ENCODE measurements at regions not wholly inside any gene's neighbourhood (a gene's known extent, or its start where the extent isn't known, plus 50 kb on each side); places are given as distances from the start of the nearest gene placed in this dataset.
A peak's percentile ranks its signal among the peaks of the same experiment; 100 is the strongest.
"Not testable (repeated sequence)": the region's sequence is repeated elsewhere in the genome, so short reads cannot be mapped to it uniquely, and the experiment has no call there.

- peak overlapping the region; percentile 19 for H3K4me3 Mint-ChIP-seq
- H3K4me1 Mint-ChIP-seq; DNase-seq; POLR2A ChIA-PET; ATAC-seq (ENCODE audit: low read depth); H3K36me3 Mint-ChIP-seq (ENCODE audit: low read depth); H3K9me3 Mint-ChIP-seq; intact Hi-C loops (cut with micrococcal nuclease); H3K27me3 Mint-ChIP-seq; CTCF ChIA-PET; H3K27ac Mint-ChIP-seq: not testable (repeated sequence)
Observed at GRCh38 chr1:143424491-143425032, 547.2 kb downstream of the FAM72C start.

DNA sequence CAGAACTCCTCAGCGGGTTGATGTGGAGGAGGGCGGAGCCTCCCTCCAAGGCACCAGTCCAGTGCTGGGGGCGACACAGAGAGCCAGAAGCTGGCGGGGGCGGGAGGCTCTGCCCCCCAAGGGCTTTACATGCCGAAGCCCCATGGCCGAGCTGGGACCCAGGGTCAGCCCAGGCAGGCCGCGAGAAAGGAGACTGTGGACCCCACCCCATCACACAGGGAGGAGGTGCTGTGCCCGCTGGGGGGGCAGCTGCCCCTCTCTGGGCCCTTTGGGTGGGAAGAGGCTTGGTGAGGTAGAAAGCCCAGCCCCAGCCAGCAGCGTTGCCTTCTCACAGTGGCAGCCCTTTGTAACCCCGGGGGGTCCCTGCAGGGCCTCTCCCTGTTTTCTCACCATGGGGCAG, 548.0 kb downstream of the FAM72C start:
- H3K27ac Mint-ChIP-seq; H3K27me3 Mint-ChIP-seq; H3K4me1 Mint-ChIP-seq; DNase-seq; POLR2A ChIA-PET; H3K36me3 Mint-ChIP-seq (ENCODE audit: low read depth); H3K4me3 Mint-ChIP-seq; ATAC-seq (ENCODE audit: low read depth); intact Hi-C loops (cut with micrococcal nuclease); CTCF ChIA-PET; H3K9me3 Mint-ChIP-seq: not testable (repeated sequence)

DNA sequence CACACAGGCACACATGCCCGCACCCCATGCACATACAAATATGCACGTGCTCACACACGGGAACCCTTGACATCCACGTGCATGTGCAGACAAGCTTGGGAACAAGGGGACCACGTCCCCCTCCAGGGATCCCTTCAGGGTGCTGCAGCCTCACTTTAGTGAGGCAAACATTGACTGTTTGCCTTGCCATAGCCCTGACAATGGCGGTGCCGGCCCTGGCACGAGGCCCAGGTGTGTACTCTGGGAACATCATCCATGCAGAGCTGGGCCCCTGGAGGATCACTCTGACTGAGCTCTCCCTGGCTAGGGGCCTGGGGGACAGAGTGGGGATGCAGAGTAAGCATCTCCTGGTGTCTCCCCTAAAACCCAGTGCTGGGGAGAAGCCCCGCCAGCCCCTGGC, 550.5 kb downstream of the FAM72C start:
- intact Hi-C loops (cut with micrococcal nuclease); ATAC-seq (ENCODE audit: low read depth); H3K9me3 Mint-ChIP-seq; POLR2A ChIA-PET; H3K4me1 Mint-ChIP-seq; H3K4me3 Mint-ChIP-seq; H3K27me3 Mint-ChIP-seq; H3K36me3 Mint-ChIP-seq (ENCODE audit: low read depth); CTCF ChIA-PET; DNase-seq; H3K27ac Mint-ChIP-seq: not testable (repeated sequence)
